GM23338 (cell line): ENCODE measurements at regions not wholly inside any gene's neighbourhood (a gene's known extent, or its start where the extent isn't known, plus 50 kb on each side); places are given as distances from the start of the nearest gene placed in this dataset.

ENCODE experiments used
- ATAC-seq: fragments of 200-7000 bp; cut with Tn5 transposase; 3 replicates; pipeline ENCODE4 v1.9.1; 2020
- DNase-seq: peaks from one replicate; pipeline ENCODE4 v3.0.0-alpha.2; 2015; ENCODE audit warnings: low spot score
- H2AFZ ChIP-seq: fragments of 200-600 bp; sonication (generic); 2 replicates; pipeline ENCODE4 v1.8.0; 2016; ENCODE audit warnings: antibody characterized with exemption, mild to moderate bottlenecking, moderate library complexity
- H3F3A ChIP-seq: fragments of 200-600 bp; sonication (generic); replicated peaks from 2 replicates; pipeline ENCODE4 v1.8.0; 2017; ENCODE audit warnings: antibody characterized with exemption, mixed run types, low read depth
- H3K27ac ChIP-seq: fragments of 200-600 bp; sonication (generic); 2 replicates; pipeline ENCODE4 v1.6.1; 2016; ENCODE audit warnings: low read depth
- H3K27me3 ChIP-seq: fragments of 200-600 bp; sonication (generic); 2 replicates; pipeline ENCODE4 v1.8.0; 2016; ENCODE audit warnings: mild to moderate bottlenecking, mixed run types, moderate library complexity; ENCODE audit not compliant: insufficient read depth
- H3K36me3 ChIP-seq: fragments of 200-600 bp; sonication (generic); 2 replicates; pipeline ENCODE4 v1.8.0; 2016; ENCODE audit warnings: mild to moderate bottlenecking; ENCODE audit not compliant: insufficient read depth
- H3K4me1 ChIP-seq: fragments of 200-600 bp; sonication (generic); 2 replicates; pipeline ENCODE4 v1.8.0; 2016; ENCODE audit warnings: mild to moderate bottlenecking, moderate library complexity; ENCODE audit not compliant: insufficient read depth
- H3K4me2 ChIP-seq: fragments of 200-600 bp; sonication (generic); 2 replicates; pipeline ENCODE4 v1.7.1; 2017; ENCODE audit warnings: mixed run types
- H3K4me3 ChIP-seq: fragments of 200-600 bp; sonication (generic); 2 replicates; pipeline ENCODE4 v1.6.1; 2016; ENCODE audit warnings: mixed run types
- H3K79me2 ChIP-seq: fragments of 200-600 bp; sonication (generic); replicated peaks from 2 replicates; pipeline ENCODE4 v1.8.0; 2017; ENCODE audit warnings: mild to moderate bottlenecking; ENCODE audit not compliant: insufficient read depth
- H3K9me2 ChIP-seq: fragments of 200-600 bp; sonication (generic); 2 replicates; pipeline ENCODE4 v1.8.0; 2017; ENCODE audit not compliant: insufficient read depth
- H4K20me1 ChIP-seq: fragments of 200-600 bp; sonication (generic); replicated peaks from 2 replicates; pipeline ENCODE4 v1.8.0; 2017; ENCODE audit warnings: mild to moderate bottlenecking; ENCODE audit not compliant: insufficient read depth
- H3K27ac Mint-ChIP-seq: 2 replicates; pipeline ENCODE4 v1.8.0; 2020; ENCODE audit warnings: inconsistent platforms, mild to moderate bottlenecking, moderate library complexity, mixed read lengths
- H3K27me3 Mint-ChIP-seq: 3 replicates; pipeline ENCODE4 v1.8.0; 2022; ENCODE audit warnings: low read depth, mild to moderate bottlenecking, moderate library complexity, mixed read lengths, inconsistent platforms; ENCODE audit not compliant: insufficient read depth, poor library complexity
- H3K36me3 Mint-ChIP-seq: 3 replicates; pipeline ENCODE4 v1.8.0; 2021; ENCODE audit warnings: low read depth, mild to moderate bottlenecking, inconsistent platforms, moderate library complexity, mixed read lengths
- H3K4me1 Mint-ChIP-seq: 3 replicates; pipeline ENCODE4 v1.8.0; 2020; ENCODE audit warnings: mild to moderate bottlenecking, inconsistent platforms, mixed read lengths
- H3K4me3 Mint-ChIP-seq: 3 replicates; pipeline ENCODE4 v1.8.0; 2021; ENCODE audit warnings: moderate library complexity, mild to moderate bottlenecking, inconsistent platforms, mixed read lengths
- H3K9me3 Mint-ChIP-seq: 3 replicates; pipeline ENCODE4 v1.8.0; 2020; ENCODE audit warnings: moderate library complexity, mild to moderate bottlenecking, inconsistent platforms, mixed read lengths
- CREB1 ChIP-seq: fragments of 250-450 bp; sonication (Bioruptor Pico); IDR thresholded peaks from 2 replicates; pipeline ENCODE4 v1.5.0; 2020; ENCODE audit warnings: low read depth, mild to moderate bottlenecking, moderate library complexity
- ETS1 ChIP-seq: IDR thresholded peaks from 2 replicates; pipeline ENCODE4 v1.6.1; 2016; ENCODE audit warnings: antibody characterized with exemption
- EZH2phosphoT487 ChIP-seq: fragments of 200-600 bp; sonication (generic); IDR thresholded peaks from one replicate; pipeline ENCODE4 v1.8.1; 2018; ENCODE audit warnings: antibody characterized with exemption; ENCODE audit not compliant: unreplicated experiment
- POLR2AphosphoS5 ChIP-seq: IDR thresholded peaks from 2 replicates; pipeline ENCODE4 v1.6.1; 2016; ENCODE audit warnings: antibody characterized with exemption, low read depth
- ZNF331 ChIP-seq: fragments of 250-450 bp; sonication (Bioruptor Pico); IDR thresholded peaks from 2 replicates; pipeline ENCODE4 v1.5.0; 2020; ENCODE audit warnings: low read depth, mild to moderate bottlenecking, moderate library complexity
- TF ChIP-seq, protein P1 (sequence below): fragments of 250-450 bp; sonication (Bioruptor Pico); IDR thresholded peaks from 2 replicates; pipeline ENCODE4 v1.5.0; 2020; ENCODE audit warnings: mild to moderate bottlenecking, moderate library complexity

DNA sequence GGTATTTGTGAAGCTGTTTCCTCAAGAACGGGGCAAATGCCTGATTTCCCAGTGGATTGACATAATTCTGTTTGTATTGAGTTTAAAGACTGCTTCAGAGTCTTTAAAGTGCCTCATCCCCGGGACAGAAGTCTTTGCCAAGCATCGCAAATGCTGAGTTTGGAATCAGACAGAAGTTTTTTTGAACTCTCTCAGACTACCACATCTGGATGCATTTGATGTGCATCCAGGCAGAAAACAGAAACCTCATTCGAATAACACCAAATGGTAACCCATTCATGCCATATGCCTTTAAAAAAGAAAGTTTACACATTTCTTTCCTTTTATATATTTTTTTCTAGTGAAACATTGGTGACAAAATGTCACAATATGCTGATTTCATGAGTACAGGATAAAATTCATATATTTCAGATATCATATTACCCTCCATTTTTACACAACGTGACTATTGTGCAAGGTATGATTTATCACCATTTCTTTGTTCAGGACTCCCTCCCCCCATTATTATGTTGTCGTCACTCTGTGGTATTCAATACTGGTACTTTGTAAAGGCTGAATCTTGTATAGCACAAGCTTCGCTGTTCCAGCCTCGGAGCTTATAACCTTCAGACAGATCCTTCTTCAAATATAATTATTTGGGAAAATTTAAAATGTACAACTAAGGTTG is 91.1 kb downstream of the ZNF608 start (continued):
- TF ChIP-seq, protein P1, sequence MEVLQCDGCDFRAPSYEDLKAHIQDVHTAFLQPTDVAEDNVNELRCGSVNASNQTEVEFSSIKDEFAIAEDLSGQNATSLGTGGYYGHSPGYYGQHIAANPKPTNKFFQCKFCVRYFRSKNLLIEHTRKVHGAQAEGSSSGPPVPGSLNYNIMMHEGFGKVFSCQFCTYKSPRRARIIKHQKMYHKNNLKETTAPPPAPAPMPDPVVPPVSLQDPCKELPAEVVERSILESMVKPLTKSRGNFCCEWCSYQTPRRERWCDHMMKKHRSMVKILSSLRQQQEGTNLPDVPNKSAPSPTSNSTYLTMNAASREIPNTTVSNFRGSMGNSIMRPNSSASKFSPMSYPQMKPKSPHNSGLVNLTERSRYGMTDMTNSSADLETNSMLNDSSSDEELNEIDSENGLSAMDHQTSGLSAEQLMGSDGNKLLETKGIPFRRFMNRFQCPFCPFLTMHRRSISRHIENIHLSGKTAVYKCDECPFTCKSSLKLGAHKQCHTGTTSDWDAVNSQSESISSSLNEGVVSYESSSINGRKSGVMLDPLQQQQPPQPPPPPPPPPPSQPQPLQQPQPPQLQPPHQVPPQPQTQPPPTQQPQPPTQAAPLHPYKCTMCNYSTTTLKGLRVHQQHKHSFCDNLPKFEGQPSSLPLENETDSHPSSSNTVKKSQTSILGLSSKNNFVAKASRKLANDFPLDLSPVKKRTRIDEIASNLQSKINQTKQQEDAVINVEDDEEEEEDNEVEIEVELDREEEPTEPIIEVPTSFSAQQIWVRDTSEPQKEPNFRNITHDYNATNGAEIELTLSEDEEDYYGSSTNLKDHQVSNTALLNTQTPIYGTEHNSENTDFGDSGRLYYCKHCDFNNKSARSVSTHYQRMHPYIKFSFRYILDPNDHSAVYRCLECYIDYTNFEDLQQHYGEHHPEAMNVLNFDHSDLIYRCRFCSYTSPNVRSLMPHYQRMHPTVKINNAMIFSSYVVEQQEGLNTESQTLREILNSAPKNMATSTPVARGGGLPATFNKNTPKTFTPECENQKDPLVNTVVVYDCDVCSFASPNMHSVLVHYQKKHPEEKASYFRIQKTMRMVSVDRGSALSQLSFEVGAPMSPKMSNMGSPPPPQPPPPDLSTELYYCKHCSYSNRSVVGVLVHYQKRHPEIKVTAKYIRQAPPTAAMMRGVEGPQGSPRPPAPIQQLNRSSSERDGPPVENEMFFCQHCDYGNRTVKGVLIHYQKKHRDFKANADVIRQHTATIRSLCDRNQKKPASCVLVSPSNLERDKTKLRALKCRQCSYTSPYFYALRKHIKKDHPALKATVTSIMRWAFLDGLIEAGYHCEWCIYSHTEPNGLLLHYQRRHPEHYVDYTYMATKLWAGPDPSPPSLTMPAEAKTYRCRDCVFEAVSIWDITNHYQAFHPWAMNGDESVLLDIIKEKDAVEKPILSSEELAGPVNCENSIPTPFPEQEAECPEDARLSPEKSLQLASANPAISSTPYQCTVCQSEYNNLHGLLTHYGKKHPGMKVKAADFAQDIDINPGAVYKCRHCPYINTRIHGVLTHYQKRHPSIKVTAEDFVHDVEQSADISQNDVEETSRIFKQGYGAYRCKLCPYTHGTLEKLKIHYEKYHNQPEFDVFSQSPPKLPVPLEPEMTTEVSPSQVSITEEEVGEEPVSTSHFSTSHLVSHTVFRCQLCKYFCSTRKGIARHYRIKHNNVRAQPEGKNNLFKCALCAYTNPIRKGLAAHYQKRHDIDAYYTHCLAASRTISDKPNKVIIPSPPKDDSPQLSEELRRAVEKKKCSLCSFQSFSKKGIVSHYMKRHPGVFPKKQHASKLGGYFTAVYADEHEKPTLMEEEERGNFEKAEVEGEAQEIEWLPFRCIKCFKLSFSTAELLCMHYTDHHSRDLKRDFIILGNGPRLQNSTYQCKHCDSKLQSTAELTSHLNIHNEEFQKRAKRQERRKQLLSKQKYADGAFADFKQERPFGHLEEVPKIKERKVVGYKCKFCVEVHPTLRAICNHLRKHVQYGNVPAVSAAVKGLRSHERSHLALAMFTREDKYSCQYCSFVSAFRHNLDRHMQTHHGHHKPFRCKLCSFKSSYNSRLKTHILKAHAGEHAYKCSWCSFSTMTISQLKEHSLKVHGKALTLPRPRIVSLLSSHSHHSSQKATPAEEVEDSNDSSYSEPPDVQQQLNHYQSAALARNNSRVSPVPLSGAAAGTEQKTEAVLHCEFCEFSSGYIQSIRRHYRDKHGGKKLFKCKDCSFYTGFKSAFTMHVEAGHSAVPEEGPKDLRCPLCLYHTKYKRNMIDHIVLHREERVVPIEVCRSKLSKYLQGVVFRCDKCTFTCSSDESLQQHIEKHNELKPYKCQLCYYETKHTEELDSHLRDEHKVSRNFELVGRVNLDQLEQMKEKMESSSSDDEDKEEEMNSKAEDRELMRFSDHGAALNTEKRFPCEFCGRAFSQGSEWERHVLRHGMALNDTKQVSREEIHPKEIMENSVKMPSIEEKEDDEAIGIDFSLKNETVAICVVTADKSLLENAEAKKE (CRISPR knock-in tag): no peak
- TF ChIP-seq EZH2phosphoT487 (no peak), POLR2AphosphoS5 (no peak), CREB1 (CRISPR knock-in tag) (no peak), ZNF331 (CRISPR knock-in tag) (no peak), ETS1 (no peak)

GRCh38 chr5:124654418-124654817 is 92.0 kb downstream of the ZNF608 start:
- Mint-ChIP-seq H3K4me3 (no peak overlapping the region), H3K4me1 (peaks cover 54% of the 10 kb centered on the region), H3K36me3 (peaks cover 1% of the 10 kb centered on the region; the same call in 2 of the 3 replicates), H3K27me3 (peaks cover 5% of the 10 kb centered on the region), H3K27ac (no peak overlapping the region), H3K9me3 (no peaks in the 10 kb centered on the region)
- H3K36me3 ChIP-seq: no peaks in the 10 kb centered on the region
- DNase-seq: no peak
- no peak overlapping the region for H2AFZ ChIP-seq
- ATAC-seq: no peak
- no peaks in the 10 kb centered on the region for H3F3A ChIP-seq
- H3K4me3 ChIP-seq: no peak overlapping the region
- H3K9me2 ChIP-seq: no peaks in the 10 kb centered on the region
- peaks cover 60% of the 10 kb centered on the region for H3K4me1 ChIP-seq
- TF ChIP-seq ETS1: no peak
- no peaks in the 10 kb centered on the region for H3K27me3 ChIP-seq
- no peak overlapping the region for H3K27ac ChIP-seq
- no peaks in the 10 kb centered on the region for H4K20me1 ChIP-seq
- peaks cover 86% of the 10 kb centered on the region for H3K79me2 ChIP-seq
- H3K4me2 ChIP-seq: no peak overlapping the region
